Erythroblast (primary cell): ENCODE measurements at regions not wholly inside any gene's neighbourhood (a gene's known extent, or its start where the extent isn't known, plus 50 kb on each side); places are given as distances from the start of the nearest gene placed in this dataset.

Experiments used
- GATA1 ChIP-seq: IDR thresholded peaks from 2 replicates; pipeline ENCODE4 v1.6.1; 2011; ENCODE audit warnings: low read depth, mild to moderate bottlenecking, control low read depth, low read length, moderate library complexity
- POLR2A ChIP-seq: IDR thresholded peaks from 2 replicates; pipeline ENCODE4 v1.6.1; 2011; ENCODE audit warnings: mild to moderate bottlenecking, low read length

DNA sequence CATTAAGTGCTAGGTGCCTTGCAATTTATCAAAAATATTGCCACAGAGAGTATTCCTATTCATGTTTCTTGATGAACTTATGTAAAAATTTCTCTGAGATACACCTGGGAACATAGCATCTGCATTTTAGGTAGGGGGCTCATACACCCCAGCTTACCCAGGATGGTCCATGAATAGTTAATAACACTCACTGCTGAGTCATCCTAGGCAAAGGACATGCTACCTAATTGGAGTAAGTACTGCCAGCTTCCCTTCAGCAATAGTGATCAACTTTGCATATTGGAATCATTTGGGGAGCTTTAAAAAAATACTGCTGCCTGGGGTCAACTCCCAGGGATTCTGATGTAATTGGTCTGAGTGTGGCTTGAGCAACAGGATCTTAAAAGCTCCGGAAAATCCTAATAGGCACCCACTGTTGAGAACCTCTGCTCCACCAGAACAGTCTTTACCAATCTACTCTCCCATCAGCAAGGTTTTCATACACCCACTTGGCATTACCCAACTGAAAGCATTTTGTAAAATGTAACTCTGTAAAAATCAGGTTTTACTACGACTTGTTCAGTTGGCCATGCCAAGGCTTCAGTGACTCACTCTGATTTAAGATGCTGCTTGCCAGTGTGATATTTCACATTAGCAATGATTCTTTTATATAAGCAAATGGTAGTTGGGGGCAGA is 67.2 kb upstream of the FNDC3A start:
- TF ChIP-seq POLR2A (no peak), GATA1 (no peak)
